Colonic mucosa (tissue), 4 donors: ENCODE measurements at regions not wholly inside any gene's neighbourhood (a gene's known extent, or its start where the extent isn't known, plus 50 kb on each side); places are given as distances from the start of the nearest gene placed in this dataset.

ENCODE experiments used
- DNase-seq: peaks from one replicate; pipeline ENCODE4 v3.0.0-alpha.2; 2020
- H3K27ac ChIP-seq: fragments of 200-600 bp; one replicate; pipeline ENCODE4 v1.8.0; 2021
- H3K27me3 ChIP-seq: fragments of 200-600 bp; one replicate; pipeline ENCODE4 v1.8.0; 2021
- H3K36me3 ChIP-seq: fragments of 200-600 bp; one replicate; pipeline ENCODE4 v1.8.0; 2021
- H3K4me1 ChIP-seq: fragments of 200-600 bp; one replicate; pipeline ENCODE4 v1.8.0; 2021; ENCODE audit warnings: mild to moderate bottlenecking
- H3K4me3 ChIP-seq: fragments of 200-600 bp; one replicate; pipeline ENCODE4 v1.8.0; 2021
- H3K9ac ChIP-seq, 2 donors: one replicate each; pipeline ENCODE4 v1.7.0; 2013; ENCODE audit warnings: control low read depth in 2 of 2, low read depth in 2 of 2, low read length in 2 of 2
- H3K9me3 ChIP-seq: fragments of 200-600 bp; one replicate; pipeline ENCODE4 v1.8.0; 2021
- CTCF ChIP-seq: fragments of 200-600 bp; IDR thresholded peaks from one replicate; pipeline ENCODE4 v1.8.0; 2022; ENCODE audit warnings: antibody characterized with exemption, mild to moderate bottlenecking
- intact Hi-C: fragments of 100-400 bp; cut with DNase I; formaldehyde crosslinking; loops from one replicate; pipeline ENCODE4 v1.14.1; 2022
- donor health status: healthy.
- donor health status: DM: no; HTN: no; CAD: no.
- donor health status: DM: no; HTN: no; CAD: no.

GRCh38 chr11:123304828-123305466 is 109.9 kb upstream of the CLMP start:
- H3K27me3 ChIP-seq, result peaks cover 6% of the 10 kb centered on the region
- no peaks in the 10 kb centered on the region for H3K9me3 ChIP-seq
- TF ChIP-seq CTCF, result no peak
- no peaks in the 10 kb centered on the region for H3K36me3 ChIP-seq
- no peak overlapping the region for H3K27ac ChIP-seq
- no peak overlapping the region for H3K4me3 ChIP-seq
- H3K9ac ChIP-seq, result no peak overlapping the region
- intact Hi-C loops, result no loop called here
- DNase-seq, result no peak
- no peaks in the 10 kb centered on the region for H3K4me1 ChIP-seq

GRCh38 chr11:123303924-123304323 is 108.9 kb upstream of the CLMP start:
- intact Hi-C loops, result no loop called here
- peaks cover 6% of the 10 kb centered on the region for H3K27me3 ChIP-seq
- no peak overlapping the region for H3K9ac ChIP-seq
- TF ChIP-seq CTCF, result no peak
- no peaks in the 10 kb centered on the region for H3K4me1 ChIP-seq
- no peak overlapping the region for H3K4me3 ChIP-seq
- DNase-seq, result no peak
- H3K36me3 ChIP-seq, result no peaks in the 10 kb centered on the region
- no peaks in the 10 kb centered on the region for H3K9me3 ChIP-seq
- no peak overlapping the region for H3K27ac ChIP-seq

GRCh38 chr11:123302751-123303195 is 107.7 kb upstream of the CLMP start:
- no peak overlapping the region for H3K27ac ChIP-seq
- no peaks in the 10 kb centered on the region for H3K4me1 ChIP-seq
- no peak overlapping the region for H3K9ac ChIP-seq
- no peak overlapping the region for H3K4me3 ChIP-seq
- H3K9me3 ChIP-seq, result no peaks in the 10 kb centered on the region
- DNase-seq, result no peak
- TF ChIP-seq CTCF, result no peak
- peaks cover 6% of the 10 kb centered on the region for H3K27me3 ChIP-seq
- no peaks in the 10 kb centered on the region for H3K36me3 ChIP-seq
- intact Hi-C loops, result no loop called here

GRCh38 chr11:123301696-123302400 is 106.8 kb upstream of the CLMP start:
- H3K27ac ChIP-seq, result no peak overlapping the region
- peak; percentile 46 for DNase-seq
- H3K36me3 ChIP-seq, result no peaks in the 10 kb centered on the region
- H3K4me1 ChIP-seq, result no peaks in the 10 kb centered on the region
- intact Hi-C loops, result loop anchor here (2.0 kb wide), 1 partner anchor 177 kb away; no protein-coding TSS in a partner anchor
- H3K4me3 ChIP-seq, result peak overlapping the region; percentile 37
- H3K9me3 ChIP-seq, result no peaks in the 10 kb centered on the region
- H3K9ac ChIP-seq, result peak overlapping the region in 1 of 2 donors; percentile 53
- peak; percentile 90 for TF ChIP-seq CTCF
- peaks cover 6% of the 10 kb centered on the region for H3K27me3 ChIP-seq

- H3K4me1 ChIP-seq, result no peaks in the 10 kb centered on the region
- H3K4me3 ChIP-seq, result no peak overlapping the region
- H3K27me3 ChIP-seq, result peaks cover 6% of the 10 kb centered on the region
- no peak overlapping the region for H3K9ac ChIP-seq
- H3K27ac ChIP-seq, result no peak overlapping the region
- no peaks in the 10 kb centered on the region for H3K36me3 ChIP-seq
- no peaks in the 10 kb centered on the region for H3K9me3 ChIP-seq
- TF ChIP-seq CTCF, result no peak
- intact Hi-C loops, result loop anchor here (2.0 kb wide), 1 partner anchor 178 kb away; no protein-coding TSS in a partner anchor
- no peak for DNase-seq
These were observed 106.1 kb upstream of the CLMP start for GRCh38 chr11:123301013-123301591.
